ENCODE measurements at regions not wholly inside any gene's neighbourhood (a gene's known extent, or its start where the extent isn't known, plus 50 kb on each side); places are given as distances from the start of the nearest gene placed in this dataset.

GRCh38 chr12:89173678-89174077, 178.6 kb downstream of the DUSP6 start:
- Histone ChIP-seq H3K27ac (ENCODE audit: low read length) (no peak overlapping the region), H3K36me3 (ENCODE audit: control insufficient read depth in 2 of 2, insufficient read depth in 2 of 2, low read length in 2 of 2) (no peaks in the 10 kb centered on the region), H3K4me1 (ENCODE audit: control insufficient read depth, insufficient read depth, low read length) (no peaks in the 10 kb centered on the region), H3K9ac (ENCODE audit: low read length in 2 of 2) (no peak overlapping the region), H3K27me3 (ENCODE audit: control insufficient read depth in 1 of 2, insufficient read depth in 2 of 2, low read length in 2 of 2) (no peaks in the 10 kb centered on the region), H3K4me3 (ENCODE audit: low read length in 2 of 2) (no peak overlapping the region), H3K9me3 (ENCODE audit: control insufficient read depth in 2 of 2, low read length in 2 of 2) (no peaks in the 10 kb centered on the region)

- no peaks in the 10 kb centered on the region for H3K9me3 ChIP-seq (ENCODE audit: control insufficient read depth in 2 of 2, low read length in 2 of 2)
- no peaks in the 10 kb centered on the region for H3K36me3 ChIP-seq (ENCODE audit: control insufficient read depth in 2 of 2, insufficient read depth in 2 of 2, low read length in 2 of 2)
- no peak overlapping the region for H3K27ac ChIP-seq (ENCODE audit: low read length)
- H3K4me3 ChIP-seq (ENCODE audit: low read length in 2 of 2), result no peak overlapping the region
- H3K27me3 ChIP-seq (ENCODE audit: control insufficient read depth in 1 of 2, insufficient read depth in 2 of 2, low read length in 2 of 2), result no peaks in the 10 kb centered on the region
- H3K9ac ChIP-seq (ENCODE audit: low read length in 2 of 2), result no peak overlapping the region
- H3K4me1 ChIP-seq (ENCODE audit: control insufficient read depth, insufficient read depth, low read length), result no peaks in the 10 kb centered on the region
Observed at GRCh38 chr12:89173096-89173495, 179.2 kb downstream of the DUSP6 start.

GRCh38 chr12:89172224-89172623, 180.1 kb downstream of the DUSP6 start:
- no peaks in the 10 kb centered on the region for H3K9me3 ChIP-seq (ENCODE audit: control insufficient read depth in 2 of 2, low read length in 2 of 2)
- H3K27me3 ChIP-seq (ENCODE audit: control insufficient read depth in 1 of 2, insufficient read depth in 2 of 2, low read length in 2 of 2), result no peaks in the 10 kb centered on the region
- no peaks in the 10 kb centered on the region for H3K36me3 ChIP-seq (ENCODE audit: control insufficient read depth in 2 of 2, insufficient read depth in 2 of 2, low read length in 2 of 2)
- H3K4me1 ChIP-seq (ENCODE audit: control insufficient read depth, insufficient read depth, low read length), result no peaks in the 10 kb centered on the region
- H3K4me3 ChIP-seq (ENCODE audit: low read length in 2 of 2), result no peak overlapping the region
- no peak overlapping the region for H3K9ac ChIP-seq (ENCODE audit: low read length in 2 of 2)
- no peak overlapping the region for H3K27ac ChIP-seq (ENCODE audit: low read length)

- Histone ChIP-seq H3K4me1 (ENCODE audit: control insufficient read depth, insufficient read depth, low read length) (no peaks in the 10 kb centered on the region), H3K4me3 (ENCODE audit: low read length in 2 of 2) (no peak overlapping the region), H3K27me3 (ENCODE audit: control insufficient read depth in 1 of 2, insufficient read depth in 2 of 2, low read length in 2 of 2) (no peaks in the 10 kb centered on the region), H3K9me3 (ENCODE audit: control insufficient read depth in 2 of 2, low read length in 2 of 2) (no peaks in the 10 kb centered on the region), H3K27ac (ENCODE audit: low read length) (no peak overlapping the region), H3K36me3 (ENCODE audit: control insufficient read depth in 2 of 2, insufficient read depth in 2 of 2, low read length in 2 of 2) (no peaks in the 10 kb centered on the region), H3K9ac (ENCODE audit: low read length in 2 of 2) (no peak overlapping the region)
Observed at GRCh38 chr12:89169321-89169720, 183.0 kb downstream of the DUSP6 start.

- Histone ChIP-seq H3K9ac (ENCODE audit: low read length in 2 of 2) (no peak overlapping the region), H3K27me3 (ENCODE audit: control insufficient read depth in 1 of 2, insufficient read depth in 2 of 2, low read length in 2 of 2) (no peaks in the 10 kb centered on the region), H3K36me3 (ENCODE audit: control insufficient read depth in 2 of 2, insufficient read depth in 2 of 2, low read length in 2 of 2) (no peaks in the 10 kb centered on the region), H3K4me3 (ENCODE audit: low read length in 2 of 2) (no peak overlapping the region), H3K27ac (ENCODE audit: low read length) (no peak overlapping the region), H3K9me3 (ENCODE audit: control insufficient read depth in 2 of 2, low read length in 2 of 2) (no peaks in the 10 kb centered on the region), H3K4me1 (ENCODE audit: control insufficient read depth, insufficient read depth, low read length) (no peaks in the 10 kb centered on the region)
Observed at GRCh38 chr12:89167986-89168385, 184.3 kb downstream of the DUSP6 start.

GRCh38 chr12:89166525-89166934, 185.8 kb downstream of the DUSP6 start:
- Histone ChIP-seq H3K9ac (ENCODE audit: low read length in 2 of 2) (no peak overlapping the region), H3K4me1 (ENCODE audit: control insufficient read depth, insufficient read depth, low read length) (peaks cover 5% of the 10 kb centered on the region), H3K4me3 (ENCODE audit: low read length in 2 of 2) (no peak overlapping the region), H3K9me3 (ENCODE audit: control insufficient read depth in 2 of 2, low read length in 2 of 2) (no peaks in the 10 kb centered on the region), H3K27ac (ENCODE audit: low read length) (no peak overlapping the region), H3K36me3 (ENCODE audit: control insufficient read depth in 2 of 2, insufficient read depth in 2 of 2, low read length in 2 of 2) (no peaks in the 10 kb centered on the region), H3K27me3 (ENCODE audit: control insufficient read depth in 1 of 2, insufficient read depth in 2 of 2, low read length in 2 of 2) (no peaks in the 10 kb centered on the region)

GRCh38 chr12:89166121-89166520, 186.2 kb downstream of the DUSP6 start:
- H3K36me3 ChIP-seq (ENCODE audit: control insufficient read depth in 2 of 2, insufficient read depth in 2 of 2, low read length in 2 of 2), result no peaks in the 10 kb centered on the region
- H3K4me1 ChIP-seq (ENCODE audit: control insufficient read depth, insufficient read depth, low read length), result peaks cover 5% of the 10 kb centered on the region
- no peak overlapping the region for H3K4me3 ChIP-seq (ENCODE audit: low read length in 2 of 2)
- no peaks in the 10 kb centered on the region for H3K27me3 ChIP-seq (ENCODE audit: control insufficient read depth in 1 of 2, insufficient read depth in 2 of 2, low read length in 2 of 2)
- no peak overlapping the region for H3K9ac ChIP-seq (ENCODE audit: low read length in 2 of 2)
- H3K27ac ChIP-seq (ENCODE audit: low read length), result no peak overlapping the region
- no peaks in the 10 kb centered on the region for H3K9me3 ChIP-seq (ENCODE audit: control insufficient read depth in 2 of 2, low read length in 2 of 2)

- Histone ChIP-seq H3K4me3 (ENCODE audit: low read length in 2 of 2) (no peak overlapping the region), H3K4me1 (ENCODE audit: control insufficient read depth, insufficient read depth, low read length) (peaks cover 5% of the 10 kb centered on the region), H3K9me3 (ENCODE audit: control insufficient read depth in 2 of 2, low read length in 2 of 2) (no peaks in the 10 kb centered on the region), H3K36me3 (ENCODE audit: control insufficient read depth in 2 of 2, insufficient read depth in 2 of 2, low read length in 2 of 2) (no peaks in the 10 kb centered on the region), H3K9ac (ENCODE audit: low read length in 2 of 2) (no peak overlapping the region), H3K27ac (ENCODE audit: low read length) (no peak overlapping the region), H3K27me3 (ENCODE audit: control insufficient read depth in 1 of 2, insufficient read depth in 2 of 2, low read length in 2 of 2) (no peaks in the 10 kb centered on the region)
Observed at GRCh38 chr12:89165703-89166102, 186.6 kb downstream of the DUSP6 start.

GRCh38 chr12:89163918-89164317, 188.4 kb downstream of the DUSP6 start:
- no peaks in the 10 kb centered on the region for H3K9me3 ChIP-seq (ENCODE audit: control insufficient read depth in 2 of 2, low read length in 2 of 2)
- H3K9ac ChIP-seq (ENCODE audit: low read length in 2 of 2), result no peak overlapping the region
- H3K27ac ChIP-seq (ENCODE audit: low read length), result no peak overlapping the region
- peaks cover 5% of the 10 kb centered on the region for H3K4me1 ChIP-seq (ENCODE audit: control insufficient read depth, insufficient read depth, low read length)
- no peaks in the 10 kb centered on the region for H3K36me3 ChIP-seq (ENCODE audit: control insufficient read depth in 2 of 2, insufficient read depth in 2 of 2, low read length in 2 of 2)
- no peak overlapping the region for H3K4me3 ChIP-seq (ENCODE audit: low read length in 2 of 2)
- no peaks in the 10 kb centered on the region for H3K27me3 ChIP-seq (ENCODE audit: control insufficient read depth in 1 of 2, insufficient read depth in 2 of 2, low read length in 2 of 2)

- Histone ChIP-seq H3K9me3 (ENCODE audit: control insufficient read depth in 2 of 2, low read length in 2 of 2) (no peaks in the 10 kb centered on the region), H3K4me3 (ENCODE audit: low read length in 2 of 2) (no peak overlapping the region), H3K9ac (ENCODE audit: low read length in 2 of 2) (peak overlapping the region in 1 of 2 donors; percentile 44), H3K27ac (ENCODE audit: low read length) (peak overlapping the region; percentile 7), H3K27me3 (ENCODE audit: control insufficient read depth in 1 of 2, insufficient read depth in 2 of 2, low read length in 2 of 2) (no peaks in the 10 kb centered on the region), H3K36me3 (ENCODE audit: control insufficient read depth in 2 of 2, insufficient read depth in 2 of 2, low read length in 2 of 2) (no peaks in the 10 kb centered on the region), H3K4me1 (ENCODE audit: control insufficient read depth, insufficient read depth, low read length) (peaks cover 5% of the 10 kb centered on the region)
Observed at GRCh38 chr12:89162589-89163261, 189.6 kb downstream of the DUSP6 start.

GRCh38 chr12:89161557-89161956, 190.7 kb downstream of the DUSP6 start:
- Histone ChIP-seq H3K9ac (ENCODE audit: low read length in 2 of 2) (no peak overlapping the region), H3K4me3 (ENCODE audit: low read length in 2 of 2) (no peak overlapping the region), H3K27me3 (ENCODE audit: control insufficient read depth in 1 of 2, insufficient read depth in 2 of 2, low read length in 2 of 2) (no peaks in the 10 kb centered on the region), H3K4me1 (ENCODE audit: control insufficient read depth, insufficient read depth, low read length) (peaks cover 5% of the 10 kb centered on the region), H3K27ac (ENCODE audit: low read length) (no peak overlapping the region), H3K36me3 (ENCODE audit: control insufficient read depth in 2 of 2, insufficient read depth in 2 of 2, low read length in 2 of 2) (no peaks in the 10 kb centered on the region), H3K9me3 (ENCODE audit: control insufficient read depth in 2 of 2, low read length in 2 of 2) (no peaks in the 10 kb centered on the region)
